ENCODE measurements at regions not wholly inside any gene's neighbourhood (a gene's known extent, or its start where the extent isn't known, plus 50 kb on each side); places are given as distances from the start of the nearest gene placed in this dataset.

DNA sequence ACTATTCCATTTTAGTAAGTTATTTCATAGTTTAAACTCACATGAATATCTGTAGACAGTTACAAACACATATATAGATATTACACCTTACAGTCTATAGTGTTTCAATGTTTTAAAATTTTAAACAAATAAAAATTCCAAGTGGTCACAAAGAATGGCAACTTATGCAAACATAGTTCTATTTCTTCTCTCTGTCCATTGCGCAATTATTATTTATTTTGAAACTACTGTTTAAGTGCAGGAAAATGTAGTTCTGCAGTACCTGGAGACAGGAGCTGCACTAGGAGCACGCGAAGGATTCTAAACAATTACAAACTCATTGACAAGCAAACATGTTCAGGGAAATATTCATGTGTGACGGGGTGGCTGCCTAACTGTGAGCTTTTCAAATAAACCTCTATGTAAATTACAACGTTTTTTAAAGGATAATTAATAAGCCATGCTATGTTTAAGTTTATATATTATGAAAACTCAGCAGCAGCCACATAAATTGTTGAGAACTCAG lies 312.0 kb upstream of the DUSP10 start:
- TF ChIP-seq POLR2A (IDR thresholded peaks at IDR 0.05; ENCODE audit: borderline replicate concordance, extremely low read depth, insufficient read depth, insufficient read length) (no peak), POLR2AphosphoS5 (IDR thresholded peaks at IDR 0.05; ENCODE audit: low read depth, low read length) (no peak)
- TF ChIP-seq, protein P1, sequence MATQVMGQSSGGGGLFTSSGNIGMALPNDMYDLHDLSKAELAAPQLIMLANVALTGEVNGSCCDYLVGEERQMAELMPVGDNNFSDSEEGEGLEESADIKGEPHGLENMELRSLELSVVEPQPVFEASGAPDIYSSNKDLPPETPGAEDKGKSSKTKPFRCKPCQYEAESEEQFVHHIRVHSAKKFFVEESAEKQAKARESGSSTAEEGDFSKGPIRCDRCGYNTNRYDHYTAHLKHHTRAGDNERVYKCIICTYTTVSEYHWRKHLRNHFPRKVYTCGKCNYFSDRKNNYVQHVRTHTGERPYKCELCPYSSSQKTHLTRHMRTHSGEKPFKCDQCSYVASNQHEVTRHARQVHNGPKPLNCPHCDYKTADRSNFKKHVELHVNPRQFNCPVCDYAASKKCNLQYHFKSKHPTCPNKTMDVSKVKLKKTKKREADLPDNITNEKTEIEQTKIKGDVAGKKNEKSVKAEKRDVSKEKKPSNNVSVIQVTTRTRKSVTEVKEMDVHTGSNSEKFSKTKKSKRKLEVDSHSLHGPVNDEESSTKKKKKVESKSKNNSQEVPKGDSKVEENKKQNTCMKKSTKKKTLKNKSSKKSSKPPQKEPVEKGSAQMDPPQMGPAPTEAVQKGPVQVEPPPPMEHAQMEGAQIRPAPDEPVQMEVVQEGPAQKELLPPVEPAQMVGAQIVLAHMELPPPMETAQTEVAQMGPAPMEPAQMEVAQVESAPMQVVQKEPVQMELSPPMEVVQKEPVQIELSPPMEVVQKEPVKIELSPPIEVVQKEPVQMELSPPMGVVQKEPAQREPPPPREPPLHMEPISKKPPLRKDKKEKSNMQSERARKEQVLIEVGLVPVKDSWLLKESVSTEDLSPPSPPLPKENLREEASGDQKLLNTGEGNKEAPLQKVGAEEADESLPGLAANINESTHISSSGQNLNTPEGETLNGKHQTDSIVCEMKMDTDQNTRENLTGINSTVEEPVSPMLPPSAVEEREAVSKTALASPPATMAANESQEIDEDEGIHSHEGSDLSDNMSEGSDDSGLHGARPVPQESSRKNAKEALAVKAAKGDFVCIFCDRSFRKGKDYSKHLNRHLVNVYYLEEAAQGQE (IDR thresholded peaks at IDR 0.05; ENCODE audit: low read depth) = no peak
- TF ChIP-seq, protein P2, sequence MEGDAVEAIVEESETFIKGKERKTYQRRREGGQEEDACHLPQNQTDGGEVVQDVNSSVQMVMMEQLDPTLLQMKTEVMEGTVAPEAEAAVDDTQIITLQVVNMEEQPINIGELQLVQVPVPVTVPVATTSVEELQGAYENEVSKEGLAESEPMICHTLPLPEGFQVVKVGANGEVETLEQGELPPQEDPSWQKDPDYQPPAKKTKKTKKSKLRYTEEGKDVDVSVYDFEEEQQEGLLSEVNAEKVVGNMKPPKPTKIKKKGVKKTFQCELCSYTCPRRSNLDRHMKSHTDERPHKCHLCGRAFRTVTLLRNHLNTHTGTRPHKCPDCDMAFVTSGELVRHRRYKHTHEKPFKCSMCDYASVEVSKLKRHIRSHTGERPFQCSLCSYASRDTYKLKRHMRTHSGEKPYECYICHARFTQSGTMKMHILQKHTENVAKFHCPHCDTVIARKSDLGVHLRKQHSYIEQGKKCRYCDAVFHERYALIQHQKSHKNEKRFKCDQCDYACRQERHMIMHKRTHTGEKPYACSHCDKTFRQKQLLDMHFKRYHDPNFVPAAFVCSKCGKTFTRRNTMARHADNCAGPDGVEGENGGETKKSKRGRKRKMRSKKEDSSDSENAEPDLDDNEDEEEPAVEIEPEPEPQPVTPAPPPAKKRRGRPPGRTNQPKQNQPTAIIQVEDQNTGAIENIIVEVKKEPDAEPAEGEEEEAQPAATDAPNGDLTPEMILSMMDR (IDR thresholded peaks at IDR 0.05 in 2 of 3, conservative IDR thresholded peaks at IDR 0.05 in 1 of 3; ENCODE audit: borderline replicate concordance in 1 of 3, insufficient read depth in 1 of 3, low read depth in 2 of 3, low read length in 2 of 3) = no peak
- TF ChIP-seq, protein P3, sequence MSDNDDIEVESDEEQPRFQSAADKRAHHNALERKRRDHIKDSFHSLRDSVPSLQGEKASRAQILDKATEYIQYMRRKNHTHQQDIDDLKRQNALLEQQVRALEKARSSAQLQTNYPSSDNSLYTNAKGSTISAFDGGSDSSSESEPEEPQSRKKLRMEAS (IDR thresholded peaks at IDR 0.05) = no peak

Measured in HCT116 (cell line).